Ascending aorta (tissue), 2 donors: ENCODE measurements at regions not wholly inside any gene's neighbourhood (a gene's known extent, or its start where the extent isn't known, plus 50 kb on each side); places are given as distances from the start of the nearest gene placed in this dataset.
"Not testable (repeated sequence)": the region's sequence is repeated elsewhere in the genome, so short reads cannot be mapped to it uniquely, and the experiment has no call there.

Experiments
- DNase-seq, 2 donors: peaks; one replicate each; pipeline ENCODE4 v3.0.0-alpha.2; 2019; ENCODE audit warnings: low spot score in 2 of 2
- H3K27ac ChIP-seq, 2 donors: fragments of 200-600 bp; sonication (generic); one replicate each; pipeline ENCODE4 v1.5.1; 2016 to 2017; ENCODE audit warnings: mild to moderate bottlenecking in 1 of 2
- H3K27me3 ChIP-seq: fragments of 200-600 bp; sonication (generic); one replicate; pipeline ENCODE4 v1.5.1; 2017
- H3K36me3 ChIP-seq, 2 donors: fragments of 200-600 bp; sonication (generic); one replicate each; pipeline ENCODE4 v1.5.1; 2016
- H3K4me1 ChIP-seq, 2 donors: fragments of 200-600 bp; sonication (generic); one replicate each; pipeline ENCODE4 v1.5.1; 2016 to 2017; ENCODE audit warnings: mild to moderate bottlenecking in 1 of 2
- H3K4me3 ChIP-seq, 2 donors: fragments of 200-600 bp; sonication (generic); one replicate each; pipeline ENCODE4 v1.5.1; 2016 to 2017; ENCODE audit warnings: mild to moderate bottlenecking in 1 of 2
- H3K9me3 ChIP-seq, 2 donors: fragments of 200-600 bp; sonication (generic); one replicate each; pipeline ENCODE4 v1.5.1; 2016
- intact Hi-C: fragments of 100-400 bp; cut with DNase I; formaldehyde crosslinking; loops from one replicate; pipeline ENCODE4 v1.15.1; 2023
- TF ChIP-seq, protein P1 (sequence below), 3 experiments: fragments of 200-600 bp in 2 of 3; fragments of 450-650 bp in 1 of 3; sonication (generic) in 2 of 3; IDR thresholded peaks; one replicate each; pipeline ENCODE4 v1.5.1; 2016 to 2019; ENCODE audit warnings: antibody characterized with exemption in 3 of 3, mild to moderate bottlenecking in 1 of 3, moderate library complexity in 1 of 3

DNA sequence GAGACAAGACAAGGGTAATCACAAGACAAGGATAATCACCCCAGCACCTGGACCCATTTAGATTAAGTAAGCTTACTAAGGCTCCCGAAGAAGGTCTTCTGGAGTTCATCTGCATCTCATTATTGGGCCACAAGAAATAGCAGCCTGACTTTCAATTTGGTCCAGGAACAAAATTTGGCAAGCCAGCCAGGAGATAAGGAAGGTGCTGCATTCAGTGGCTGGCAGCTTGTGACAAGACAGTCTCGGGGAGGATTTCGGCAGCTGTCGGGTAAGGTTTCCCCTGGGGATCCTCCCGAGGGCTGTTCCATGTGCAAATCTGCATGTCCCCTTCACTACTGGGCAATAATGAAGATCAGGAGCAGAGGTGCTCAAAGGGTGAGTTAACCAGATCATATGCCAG, 195.2 kb downstream of the FCRL5 start:
- DNase-seq: no peak
- intact Hi-C loops: no loop called here
- no peaks in the 10 kb centered on the region for H3K27me3 ChIP-seq
- no peaks in the 10 kb centered on the region for H3K9me3 ChIP-seq
- no peaks in the 10 kb centered on the region for H3K36me3 ChIP-seq
- no peaks in the 10 kb centered on the region for H3K4me1 ChIP-seq
- TF ChIP-seq, protein P1, sequence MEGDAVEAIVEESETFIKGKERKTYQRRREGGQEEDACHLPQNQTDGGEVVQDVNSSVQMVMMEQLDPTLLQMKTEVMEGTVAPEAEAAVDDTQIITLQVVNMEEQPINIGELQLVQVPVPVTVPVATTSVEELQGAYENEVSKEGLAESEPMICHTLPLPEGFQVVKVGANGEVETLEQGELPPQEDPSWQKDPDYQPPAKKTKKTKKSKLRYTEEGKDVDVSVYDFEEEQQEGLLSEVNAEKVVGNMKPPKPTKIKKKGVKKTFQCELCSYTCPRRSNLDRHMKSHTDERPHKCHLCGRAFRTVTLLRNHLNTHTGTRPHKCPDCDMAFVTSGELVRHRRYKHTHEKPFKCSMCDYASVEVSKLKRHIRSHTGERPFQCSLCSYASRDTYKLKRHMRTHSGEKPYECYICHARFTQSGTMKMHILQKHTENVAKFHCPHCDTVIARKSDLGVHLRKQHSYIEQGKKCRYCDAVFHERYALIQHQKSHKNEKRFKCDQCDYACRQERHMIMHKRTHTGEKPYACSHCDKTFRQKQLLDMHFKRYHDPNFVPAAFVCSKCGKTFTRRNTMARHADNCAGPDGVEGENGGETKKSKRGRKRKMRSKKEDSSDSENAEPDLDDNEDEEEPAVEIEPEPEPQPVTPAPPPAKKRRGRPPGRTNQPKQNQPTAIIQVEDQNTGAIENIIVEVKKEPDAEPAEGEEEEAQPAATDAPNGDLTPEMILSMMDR (IDR thresholded peaks at IDR 0.05): no peak
- H3K27ac ChIP-seq: no peak overlapping the region
- no peak overlapping the region for H3K4me3 ChIP-seq

DNA sequence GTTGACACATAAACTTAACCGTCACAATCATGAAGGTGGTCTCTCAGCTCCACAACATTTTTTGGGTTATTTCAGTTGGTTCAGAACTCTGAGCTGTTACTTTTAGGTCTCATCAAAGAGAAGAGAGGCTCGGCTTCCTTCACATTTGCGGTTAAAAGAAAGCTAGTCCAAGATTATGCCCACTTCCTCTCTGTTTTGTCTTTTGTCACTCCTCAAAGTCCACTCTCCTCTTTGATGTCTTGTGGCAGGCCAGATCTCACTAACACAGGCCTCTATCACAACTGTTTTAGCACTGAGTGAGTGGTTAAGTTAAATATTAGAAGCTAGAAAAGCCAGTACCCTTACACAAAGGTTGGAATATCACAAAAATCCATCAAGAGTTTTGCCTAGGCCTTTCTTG, 195.7 kb downstream of the FCRL5 start:
- no peak for DNase-seq
- intact Hi-C loops: no loop called here

DNA sequence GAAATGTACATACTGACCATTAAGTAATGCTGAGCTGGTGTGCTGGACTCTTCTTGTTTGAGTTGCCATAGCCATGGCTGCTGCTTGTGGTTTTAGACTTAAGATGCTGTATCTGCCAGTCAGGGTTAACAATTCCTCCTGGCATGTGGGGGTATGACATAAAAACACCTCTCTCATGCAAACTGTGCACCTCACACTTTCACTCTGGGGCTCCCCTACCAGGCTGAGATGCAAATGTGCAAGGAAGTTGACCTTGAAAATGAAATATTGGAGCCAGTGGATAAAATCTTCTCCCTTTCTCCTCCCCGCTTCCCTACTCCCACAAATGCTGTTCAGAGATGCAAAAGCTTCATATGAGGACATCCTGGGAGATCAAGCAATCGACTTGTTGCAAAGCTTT, 198.8 kb downstream of the FCRL5 start:
- Histone ChIP-seq H3K36me3 (no peaks in the 10 kb centered on the region), H3K27ac (no peak overlapping the region), H3K4me1 (no peaks in the 10 kb centered on the region), H3K27me3 (no peaks in the 10 kb centered on the region), H3K4me3 (no peak overlapping the region), H3K9me3 (no peaks in the 10 kb centered on the region)
- intact Hi-C loops: no loop called here
- TF ChIP-seq, protein P1 (IDR thresholded peaks at IDR 0.05): no peak
- no peak for DNase-seq

More for the DNA sequence above, 195.7 kb downstream of the FCRL5 start:
- Histone ChIP-seq H3K36me3 (no peaks in the 10 kb centered on the region), H3K4me3 (no peak overlapping the region), H3K9me3 (no peaks in the 10 kb centered on the region), H3K4me1 (no peaks in the 10 kb centered on the region), H3K27ac (no peak overlapping the region), H3K27me3 (no peaks in the 10 kb centered on the region)
- TF ChIP-seq, protein P1 (IDR thresholded peaks at IDR 0.05): no peak

DNA sequence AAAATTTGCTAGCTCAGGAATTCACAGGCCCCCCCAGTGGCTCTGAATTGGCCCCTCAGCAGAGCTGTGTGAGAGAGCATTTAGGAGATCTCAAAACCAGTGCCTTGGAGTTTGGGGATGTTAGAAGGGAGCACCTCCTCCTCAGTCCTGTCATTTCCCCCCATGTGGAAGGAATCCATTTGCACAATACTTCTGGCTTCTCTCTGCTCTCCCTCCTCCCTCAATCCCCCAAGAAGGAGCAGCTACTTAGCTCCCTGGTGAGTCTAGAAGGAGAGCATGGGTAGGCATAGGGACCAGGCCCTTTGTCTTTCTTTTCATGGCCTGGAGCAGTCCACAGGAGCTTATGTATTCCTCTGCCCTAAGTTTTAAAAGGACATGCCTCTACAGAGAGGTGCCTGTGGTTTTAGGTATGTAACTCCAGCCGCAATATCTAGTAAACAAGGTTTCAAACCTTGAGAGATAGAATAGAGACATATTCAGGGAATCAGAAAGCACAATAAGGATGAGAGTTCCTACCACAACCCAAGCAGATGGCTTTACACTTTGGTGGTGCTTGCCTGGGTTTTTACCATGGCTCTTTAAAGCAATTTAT, 199.4 kb downstream of the FCRL5 start:
- no peaks in the 10 kb centered on the region for H3K4me1 ChIP-seq
- no peak overlapping the region for H3K27ac ChIP-seq
- no peak overlapping the region for H3K4me3 ChIP-seq
- intact Hi-C loops: no loop called here
- no peak for DNase-seq
- H3K9me3 ChIP-seq: no peaks in the 10 kb centered on the region
- H3K27me3 ChIP-seq: no peaks in the 10 kb centered on the region
- H3K36me3 ChIP-seq: no peaks in the 10 kb centered on the region
- TF ChIP-seq, protein P1 (IDR thresholded peaks at IDR 0.05): no peak

DNA sequence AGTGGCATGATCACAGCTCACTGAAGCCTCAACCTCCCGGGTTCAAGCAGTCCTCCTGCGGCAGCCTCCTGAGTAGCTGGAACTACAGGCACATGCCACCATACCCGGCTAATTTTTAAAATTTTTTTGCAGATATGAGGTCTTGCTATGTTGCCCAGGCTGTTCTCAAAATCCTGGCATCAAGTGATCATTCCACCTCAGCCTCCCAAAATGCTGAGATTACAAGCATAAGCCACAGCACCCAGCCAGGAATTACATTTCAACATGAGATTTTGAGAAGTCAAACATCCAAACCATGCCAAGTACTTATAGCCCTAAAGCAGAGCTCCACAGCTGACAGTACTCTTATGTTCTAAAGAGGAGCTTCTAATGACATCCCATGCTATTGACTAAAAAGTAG, 200.1 kb downstream of the FCRL5 start:
- H3K4me1 ChIP-seq: no peaks in the 10 kb centered on the region
- H3K27me3 ChIP-seq: no peaks in the 10 kb centered on the region
- no peaks in the 10 kb centered on the region for H3K36me3 ChIP-seq
- TF ChIP-seq, protein P1 (IDR thresholded peaks at IDR 0.05): no peak
- no peak for DNase-seq
- intact Hi-C loops: no loop called here
- H3K9me3 ChIP-seq: no peaks in the 10 kb centered on the region
- H3K4me3 ChIP-seq: no peak overlapping the region
- H3K27ac ChIP-seq: no peak overlapping the region

DNA sequence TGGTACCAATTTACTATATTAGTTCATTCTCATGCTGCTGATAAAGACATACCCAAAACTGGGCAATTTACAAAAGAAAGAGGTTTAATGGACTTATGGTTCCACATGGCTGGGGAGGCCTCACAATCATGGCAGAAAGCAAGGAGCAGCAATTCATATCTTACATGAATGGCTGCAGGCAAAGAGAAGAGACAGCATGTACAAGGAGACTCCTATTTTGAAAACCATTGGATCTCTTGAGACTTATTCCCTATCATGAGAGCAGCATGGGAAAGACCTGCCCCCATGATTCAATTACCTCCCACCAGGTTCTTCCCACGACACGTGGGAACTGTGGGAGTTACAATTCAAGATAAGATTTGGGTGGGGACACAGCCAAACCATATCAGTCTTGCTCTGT, 200.5 kb downstream of the FCRL5 start:
- H3K4me1 ChIP-seq, intact Hi-C loops, H3K27me3 ChIP-seq, H3K27ac ChIP-seq, H3K9me3 ChIP-seq, DNase-seq, H3K36me3 ChIP-seq, H3K4me3 ChIP-seq: not testable (repeated sequence)
